ENCODE measurements at regions not wholly inside any gene's neighbourhood (a gene's known extent, or its start where the extent isn't known, plus 50 kb on each side); places are given as distances from the start of the nearest gene placed in this dataset.

DNA sequence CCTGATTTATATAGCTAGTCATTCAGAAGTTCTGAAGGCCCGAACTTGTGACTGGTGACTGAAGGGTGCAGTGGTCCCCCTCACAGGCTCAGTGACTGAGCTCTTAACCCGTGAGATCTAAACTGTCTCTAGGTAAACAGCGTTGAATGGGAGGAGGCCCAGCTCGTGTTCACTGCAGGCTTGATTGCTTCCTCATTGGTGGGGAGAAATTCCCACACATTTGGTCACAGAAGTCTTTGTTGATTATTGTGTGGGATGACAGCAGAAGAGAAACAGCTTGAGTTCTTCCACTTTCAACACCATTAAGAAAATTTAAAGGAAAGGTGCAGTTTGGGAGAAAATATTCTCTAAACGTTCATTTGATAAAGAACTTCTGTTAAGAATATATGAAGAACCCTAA, 1178.0 kb downstream of the UQCRFS1 start:
- TF ChIP-seq POLR2A (IDR thresholded peaks at IDR 0.05; ENCODE audit: low read depth, low read length) (no peak), POLR2AphosphoS5 (IDR thresholded peaks at IDR 0.05; ENCODE audit: low read depth, low read length) (no peak), PAX5 (IDR thresholded peaks at IDR 0.05; ENCODE audit: insufficient read depth, low read length, severe bottlenecking) (no peak), SPI1 (IDR thresholded peaks at IDR 0.05; ENCODE audit: low read depth, low read length) (no peak), TAF1 (IDR thresholded peaks at IDR 0.05; ENCODE audit: low read depth, low read length) (no peak), POU2F2 (IDR thresholded peaks at IDR 0.05; ENCODE audit: low read depth, low read length) (no peak)

All from GM12891 (cell line).